ENCODE measurements at regions not wholly inside any gene's neighbourhood (a gene's known extent, or its start where the extent isn't known, plus 50 kb on each side); places are given as distances from the start of the nearest gene placed in this dataset.

DNA sequence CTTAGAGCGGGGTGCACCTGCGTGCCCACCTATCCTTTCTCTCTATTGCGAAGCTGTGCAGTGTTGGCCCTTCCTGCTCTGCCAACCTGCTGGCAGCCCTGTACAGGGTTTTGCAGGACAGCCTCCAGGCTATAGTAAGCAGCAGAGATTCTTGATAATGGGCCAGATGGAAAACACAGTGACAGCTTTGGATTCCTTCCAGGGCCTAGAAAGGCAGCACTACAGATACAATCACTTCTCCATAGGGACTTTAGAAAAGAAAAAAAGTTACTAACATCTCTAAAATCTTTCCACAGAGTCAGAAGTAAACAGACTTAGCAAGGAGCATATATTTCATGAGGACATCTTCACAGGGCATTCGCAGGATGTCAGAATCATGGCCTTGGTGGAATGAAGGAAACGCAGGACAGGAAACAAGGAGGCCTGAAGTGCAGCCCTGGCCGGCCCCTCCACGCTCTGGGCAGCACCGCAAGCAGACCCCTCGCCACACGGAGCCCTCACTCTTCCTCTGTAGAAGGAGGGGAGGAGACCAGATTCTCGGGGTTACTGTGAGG is 172.1 kb upstream of the GAS1 start:
- H3K4me3 ChIP-seq = no peak overlapping the region
- no peak for DNase-seq (ENCODE audit: low spot score in 2 of 2)
- no peak for TF ChIP-seq POLR2AphosphoS5 (IDR thresholded peaks at IDR 0.05)
- no peak for TF ChIP-seq EP300 (IDR thresholded peaks at IDR 0.05)
- TF ChIP-seq, protein P1, sequence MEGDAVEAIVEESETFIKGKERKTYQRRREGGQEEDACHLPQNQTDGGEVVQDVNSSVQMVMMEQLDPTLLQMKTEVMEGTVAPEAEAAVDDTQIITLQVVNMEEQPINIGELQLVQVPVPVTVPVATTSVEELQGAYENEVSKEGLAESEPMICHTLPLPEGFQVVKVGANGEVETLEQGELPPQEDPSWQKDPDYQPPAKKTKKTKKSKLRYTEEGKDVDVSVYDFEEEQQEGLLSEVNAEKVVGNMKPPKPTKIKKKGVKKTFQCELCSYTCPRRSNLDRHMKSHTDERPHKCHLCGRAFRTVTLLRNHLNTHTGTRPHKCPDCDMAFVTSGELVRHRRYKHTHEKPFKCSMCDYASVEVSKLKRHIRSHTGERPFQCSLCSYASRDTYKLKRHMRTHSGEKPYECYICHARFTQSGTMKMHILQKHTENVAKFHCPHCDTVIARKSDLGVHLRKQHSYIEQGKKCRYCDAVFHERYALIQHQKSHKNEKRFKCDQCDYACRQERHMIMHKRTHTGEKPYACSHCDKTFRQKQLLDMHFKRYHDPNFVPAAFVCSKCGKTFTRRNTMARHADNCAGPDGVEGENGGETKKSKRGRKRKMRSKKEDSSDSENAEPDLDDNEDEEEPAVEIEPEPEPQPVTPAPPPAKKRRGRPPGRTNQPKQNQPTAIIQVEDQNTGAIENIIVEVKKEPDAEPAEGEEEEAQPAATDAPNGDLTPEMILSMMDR (IDR thresholded peaks at IDR 0.05) = no peak
- no peak for TF ChIP-seq POLR2A (IDR thresholded peaks at IDR 0.05)
- no peak overlapping the region for H3K27ac ChIP-seq
- no peaks in the 10 kb centered on the region for H3K9me3 ChIP-seq
- no peaks in the 10 kb centered on the region for H3K27me3 ChIP-seq
- WGBS = 60% methylated on average over 11 of the region's 11 CpGs
- no peaks in the 10 kb centered on the region for H3K36me3 ChIP-seq
- peaks cover 20% of the 10 kb centered on the region for H3K4me1 ChIP-seq

DNA sequence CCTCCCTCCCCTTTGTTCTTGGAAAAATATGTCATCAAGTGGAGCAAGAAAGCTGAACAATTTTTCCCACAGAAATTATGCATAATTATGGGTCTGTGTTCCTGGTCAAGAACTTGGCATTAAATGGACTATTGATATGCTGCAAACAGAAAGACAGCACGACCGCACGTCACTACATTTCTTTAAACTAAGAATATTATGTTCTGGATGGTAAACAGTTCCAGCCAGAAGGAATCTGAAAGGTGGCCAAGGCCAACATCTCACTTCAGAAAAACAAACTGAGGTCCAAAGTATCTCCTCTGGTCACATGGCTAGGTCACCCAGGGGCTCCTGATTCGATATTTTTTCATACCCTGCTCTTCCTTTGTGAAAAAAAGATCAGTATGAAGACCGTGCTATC is 173.3 kb upstream of the GAS1 start:
- Histone ChIP-seq H3K9me3 (no peaks in the 10 kb centered on the region), H3K27ac (no peak overlapping the region), H3K4me3 (no peak overlapping the region), H3K4me1 (peaks cover 20% of the 10 kb centered on the region), H3K27me3 (no peaks in the 10 kb centered on the region), H3K36me3 (no peaks in the 10 kb centered on the region)
- TF ChIP-seq POLR2AphosphoS5 (IDR thresholded peaks at IDR 0.05) (no peak), EP300 (IDR thresholded peaks at IDR 0.05) (no peak), POLR2A (IDR thresholded peaks at IDR 0.05) (no peak)
- TF ChIP-seq, protein P1 (IDR thresholded peaks at IDR 0.05) = no peak
- no peak for DNase-seq (ENCODE audit: low spot score in 2 of 2)
- 92% methylated on average over 5 of the region's 5 CpGs for WGBS

DNA sequence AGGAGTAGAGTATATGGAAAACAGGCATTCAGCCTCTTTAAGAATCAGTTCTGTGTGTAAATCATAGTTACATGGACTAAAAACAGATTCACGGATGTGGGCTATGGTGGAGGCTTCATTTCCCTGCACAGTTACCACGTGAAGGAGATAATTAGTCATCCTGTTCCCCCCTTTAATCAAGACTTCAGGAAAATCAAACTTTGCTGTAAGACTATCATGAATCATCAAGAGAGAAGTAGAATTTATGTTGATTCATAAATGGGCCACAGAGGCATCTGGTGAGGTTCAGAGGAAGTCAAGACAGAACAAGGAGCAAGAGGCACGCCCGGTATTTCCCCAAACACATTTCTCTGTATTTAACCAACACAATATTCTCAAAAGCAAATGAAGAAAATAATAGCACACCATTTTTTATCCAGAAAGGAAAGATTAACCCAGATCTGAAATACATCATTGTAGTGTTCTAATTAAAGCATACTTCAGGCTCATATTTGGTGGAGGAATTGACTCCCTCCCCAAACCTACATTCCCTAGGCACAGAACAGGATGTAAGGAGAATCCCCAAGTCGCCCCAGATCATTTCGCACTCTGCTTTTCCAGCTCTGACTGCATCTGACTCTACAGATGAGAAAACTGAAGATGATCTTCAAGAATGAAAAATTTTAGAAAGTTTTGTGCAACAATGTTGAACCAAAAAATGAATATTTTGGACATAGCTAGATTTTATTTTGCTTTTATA is 175.8 kb upstream of the GAS1 start:
- Histone ChIP-seq H3K4me1 (peaks cover 20% of the 10 kb centered on the region), H3K27ac (no peak overlapping the region), H3K27me3 (no peaks in the 10 kb centered on the region), H3K4me3 (no peak overlapping the region), H3K9me3 (no peaks in the 10 kb centered on the region), H3K36me3 (no peaks in the 10 kb centered on the region)
- WGBS = 31% methylated on average over 6 of the region's 6 CpGs
- TF ChIP-seq POLR2A (IDR thresholded peaks at IDR 0.05) (no peak), EP300 (IDR thresholded peaks at IDR 0.05) (no peak), POLR2AphosphoS5 (IDR thresholded peaks at IDR 0.05) (no peak)
- TF ChIP-seq, protein P1 (IDR thresholded peaks at IDR 0.05) = no peak
- no peak for DNase-seq (ENCODE audit: low spot score in 2 of 2)

DNA sequence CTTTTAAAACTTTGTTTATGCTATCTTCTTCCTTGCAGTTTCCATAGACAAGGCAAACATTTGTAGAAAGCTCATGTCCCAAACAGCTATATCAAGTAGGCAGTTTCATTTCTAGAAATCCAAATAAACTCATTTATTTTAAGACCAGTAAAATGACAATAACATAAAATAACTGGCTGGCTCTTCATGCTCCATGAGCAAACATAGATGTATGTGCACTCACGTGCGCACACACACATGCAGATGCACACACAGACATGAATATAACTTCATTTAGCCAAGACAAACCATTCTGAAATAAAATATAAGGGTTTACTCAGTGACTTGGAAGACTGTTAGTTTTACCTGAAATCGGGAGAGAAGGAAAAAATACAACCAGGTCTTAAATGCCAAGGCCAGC is 176.5 kb upstream of the GAS1 start:
- no peak overlapping the region for H3K4me3 ChIP-seq
- no peaks in the 10 kb centered on the region for H3K9me3 ChIP-seq
- no peaks in the 10 kb centered on the region for H3K36me3 ChIP-seq
- H3K4me1 ChIP-seq = peaks cover 20% of the 10 kb centered on the region
- no peak for DNase-seq (ENCODE audit: low spot score in 2 of 2)
- 81% methylated on average over 3 of the region's 3 CpGs for WGBS
- no peaks in the 10 kb centered on the region for H3K27me3 ChIP-seq
- H3K27ac ChIP-seq = no peak overlapping the region
- TF ChIP-seq, protein P1 (IDR thresholded peaks at IDR 0.05) = no peak
- TF ChIP-seq POLR2AphosphoS5 (IDR thresholded peaks at IDR 0.05) = no peak
- no peak for TF ChIP-seq EP300 (IDR thresholded peaks at IDR 0.05)
- TF ChIP-seq POLR2A (IDR thresholded peaks at IDR 0.05) = no peak

DNA sequence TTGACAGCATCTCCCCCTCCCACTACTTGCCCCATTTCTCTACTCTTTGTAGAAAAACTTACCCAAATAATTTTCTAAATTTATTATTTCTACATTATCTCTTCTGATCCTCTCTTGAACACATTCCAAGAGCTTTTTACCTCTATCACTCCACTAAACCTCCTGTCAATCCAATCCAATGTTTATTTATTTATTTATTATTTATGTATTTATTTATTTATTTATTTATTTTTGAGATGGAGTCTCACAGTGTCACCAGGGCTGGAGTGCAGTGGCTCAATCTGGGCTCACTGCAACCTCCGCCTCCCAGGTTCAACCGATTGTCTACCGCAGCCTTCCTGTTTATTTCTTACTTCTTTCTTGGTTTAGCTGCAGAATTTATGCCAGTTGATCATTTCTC is 178.5 kb upstream of the GAS1 start:
- no peaks in the 10 kb centered on the region for H3K9me3 ChIP-seq
- no peak for DNase-seq (ENCODE audit: low spot score in 2 of 2)
- no peak overlapping the region for H3K27ac ChIP-seq
- peaks cover 10% of the 10 kb centered on the region for H3K4me1 ChIP-seq
- 100% methylated on average over 3 of the region's 3 CpGs for WGBS
- H3K27me3 ChIP-seq = no peaks in the 10 kb centered on the region
- H3K4me3 ChIP-seq = no peak overlapping the region
- TF ChIP-seq POLR2A (IDR thresholded peaks at IDR 0.05) = no peak
- TF ChIP-seq, protein P1 (IDR thresholded peaks at IDR 0.05) = no peak
- H3K36me3 ChIP-seq = no peaks in the 10 kb centered on the region

Measured in suprapubic skin (tissue), 4 donors.